ENCODE measurements at regions not wholly inside any gene's neighbourhood (a gene's known extent, or its start where the extent isn't known, plus 50 kb on each side); places are given as distances from the start of the nearest gene placed in this dataset.

- TF ChIP-seq POLR2AphosphoS5 (IDR thresholded peaks at IDR 0.05; ENCODE audit: low read depth, low read length) (no peak), TAF1 (IDR thresholded peaks at IDR 0.05; ENCODE audit: borderline replicate concordance, insufficient read depth, low read length) (no peak), REST (IDR thresholded peaks at IDR 0.05; ENCODE audit: insufficient read depth in 1 of 2, low read depth in 2 of 2, low read length in 2 of 2) (no peak), SIN3A (IDR thresholded peaks at IDR 0.05; ENCODE audit: borderline replicate concordance, insufficient read depth, low read length) (no peak)
Observed at GRCh38 chr10:129136951-129137350, 330.1 kb upstream of the MGMT start.

Data from PFSK-1 (cell line).